Stomach (tissue), 4 donors: ENCODE measurements at regions not wholly inside any gene's neighbourhood (a gene's known extent, or its start where the extent isn't known, plus 50 kb on each side); places are given as distances from the start of the nearest gene placed in this dataset.

Source experiments
- EP300 ChIP-seq: sonication (generic); formaldehyde crosslinking; IDR thresholded peaks from one replicate; pipeline ENCODE4 v1.6.1; 2017; ENCODE audit warnings: antibody characterized with exemption
- POLR2A ChIP-seq, 4 donors: fragments of 450-650 bp; IDR thresholded peaks; one replicate each; pipeline ENCODE4 v1.6.1; 2016; ENCODE audit warnings: antibody characterized with exemption in 4 of 4, control low read depth in 2 of 4, mild to moderate bottlenecking in 1 of 4, moderate library complexity in 1 of 4
- POLR2AphosphoS5 ChIP-seq, 3 donors: sonication (generic); formaldehyde crosslinking; IDR thresholded peaks; one replicate each; pipeline ENCODE4 v1.6.1; 2016; ENCODE audit warnings: antibody characterized with exemption in 3 of 3
- TF ChIP-seq, protein P1 (sequence below), 7 experiments: fragments of 450-650 bp in 4 of 7; fragments of 200-600 bp in 3 of 7; sonication (generic) in 3 of 7; IDR thresholded peaks; one replicate each; pipeline ENCODE4 v1.5.1; 2016 to 2019; ENCODE audit warnings: antibody characterized with exemption in 7 of 7, control low read depth in 2 of 7, mild to moderate bottlenecking in 1 of 7

DNA sequence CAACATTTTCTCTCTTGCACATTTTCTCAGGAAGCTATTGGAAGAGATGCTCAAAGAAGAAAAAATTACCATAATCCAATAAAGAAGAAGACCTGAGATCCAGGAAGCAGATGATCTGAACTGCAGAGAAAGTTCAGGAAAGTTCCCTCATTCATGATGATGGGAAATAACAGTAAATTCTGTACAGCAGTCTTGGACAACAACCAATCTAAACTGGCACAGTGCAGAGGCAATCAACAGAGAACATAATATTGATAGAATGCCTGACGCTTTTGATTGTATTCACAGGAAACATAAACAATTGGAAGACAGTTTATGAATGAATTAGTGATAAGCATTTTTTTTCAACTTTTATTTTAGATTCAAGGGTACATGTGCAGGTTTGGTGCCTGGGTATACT lies 428.9 kb downstream of the KCTD8 start:
- TF ChIP-seq EP300 (no peak), POLR2A (IDR thresholded peaks at IDR 0.05) (no peak), POLR2AphosphoS5 (IDR thresholded peaks at IDR 0.05) (no peak)
- TF ChIP-seq, protein P1, sequence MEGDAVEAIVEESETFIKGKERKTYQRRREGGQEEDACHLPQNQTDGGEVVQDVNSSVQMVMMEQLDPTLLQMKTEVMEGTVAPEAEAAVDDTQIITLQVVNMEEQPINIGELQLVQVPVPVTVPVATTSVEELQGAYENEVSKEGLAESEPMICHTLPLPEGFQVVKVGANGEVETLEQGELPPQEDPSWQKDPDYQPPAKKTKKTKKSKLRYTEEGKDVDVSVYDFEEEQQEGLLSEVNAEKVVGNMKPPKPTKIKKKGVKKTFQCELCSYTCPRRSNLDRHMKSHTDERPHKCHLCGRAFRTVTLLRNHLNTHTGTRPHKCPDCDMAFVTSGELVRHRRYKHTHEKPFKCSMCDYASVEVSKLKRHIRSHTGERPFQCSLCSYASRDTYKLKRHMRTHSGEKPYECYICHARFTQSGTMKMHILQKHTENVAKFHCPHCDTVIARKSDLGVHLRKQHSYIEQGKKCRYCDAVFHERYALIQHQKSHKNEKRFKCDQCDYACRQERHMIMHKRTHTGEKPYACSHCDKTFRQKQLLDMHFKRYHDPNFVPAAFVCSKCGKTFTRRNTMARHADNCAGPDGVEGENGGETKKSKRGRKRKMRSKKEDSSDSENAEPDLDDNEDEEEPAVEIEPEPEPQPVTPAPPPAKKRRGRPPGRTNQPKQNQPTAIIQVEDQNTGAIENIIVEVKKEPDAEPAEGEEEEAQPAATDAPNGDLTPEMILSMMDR (IDR thresholded peaks at IDR 0.05) = no peak
